HG02870 (cell line): ENCODE measurements at regions not wholly inside any gene's neighbourhood (a gene's known extent, or its start where the extent isn't known, plus 50 kb on each side); places are given as distances from the start of the nearest gene placed in this dataset.
"Not testable (repeated sequence)": the region's sequence is repeated elsewhere in the genome, so short reads cannot be mapped to it uniquely, and the experiment has no call there.

ENCODE experiments used
- ATAC-seq: cut with Tn5 transposase; IDR thresholded peaks from one replicate; pipeline ENCODE4 v1.9.1; 2021; ENCODE audit warnings: mild to moderate bottlenecking, moderate library complexity; ENCODE audit not compliant: unreplicated experiment

DNA sequence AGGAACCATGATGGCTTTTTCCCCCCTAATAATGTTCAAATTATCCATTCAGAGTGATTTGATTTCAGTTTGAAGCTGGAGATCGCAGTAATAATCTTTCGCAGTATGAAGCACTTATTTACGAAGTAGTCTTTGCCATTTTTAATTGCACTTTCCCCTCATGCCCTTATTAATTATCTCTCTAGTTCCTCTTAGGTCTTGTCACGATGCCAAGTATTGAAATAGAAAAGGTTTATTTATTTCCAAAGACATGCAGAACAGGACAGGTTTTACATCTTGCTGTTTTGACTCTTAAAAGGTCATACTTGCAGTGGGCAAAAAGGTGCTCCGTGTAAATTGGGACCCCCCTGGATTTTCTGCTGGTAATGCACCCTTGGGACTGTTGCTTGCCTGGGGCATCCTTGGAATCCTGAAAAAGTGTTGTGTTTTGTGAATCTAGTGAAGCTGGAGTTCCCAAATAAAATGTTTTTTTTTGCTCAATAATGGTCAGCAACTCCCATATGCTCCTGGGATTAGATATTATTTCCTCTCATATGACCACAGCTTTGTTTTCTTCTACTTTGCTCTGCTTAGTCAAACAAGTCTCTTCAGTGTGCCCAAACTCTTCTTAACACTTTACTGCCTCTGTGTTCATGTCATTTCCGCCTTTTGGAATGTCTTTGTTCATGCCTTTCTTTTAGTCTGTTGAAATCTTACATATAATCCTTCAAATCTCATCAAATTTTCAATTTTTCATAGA lies 278.3 kb downstream of the TMEM38B start:
- ATAC-seq = no peak

DNA sequence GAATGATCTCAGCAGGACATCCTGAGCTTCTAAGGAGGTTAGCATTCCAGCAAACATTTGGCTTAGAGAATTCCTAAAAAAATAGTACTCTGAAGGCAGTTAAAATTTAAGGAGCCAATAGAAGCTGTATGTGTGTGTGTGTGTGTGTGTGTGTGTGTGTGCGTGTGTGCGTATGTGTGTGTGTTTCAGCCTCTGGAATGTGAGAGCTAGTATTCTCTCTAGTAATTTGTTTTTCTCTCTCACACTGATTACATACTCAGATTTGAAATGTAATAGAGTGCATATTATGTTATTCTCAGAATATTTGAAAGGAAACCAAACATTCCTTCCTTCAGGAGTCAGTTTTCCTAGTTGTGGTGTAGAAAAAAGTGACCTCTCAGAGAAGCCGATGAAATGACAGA lies 279.6 kb downstream of the TMEM38B start:
- no peak for ATAC-seq

GRCh38 chr9:105975886-105976645 lies 281.7 kb downstream of the TMEM38B start:
- no peak for ATAC-seq

DNA sequence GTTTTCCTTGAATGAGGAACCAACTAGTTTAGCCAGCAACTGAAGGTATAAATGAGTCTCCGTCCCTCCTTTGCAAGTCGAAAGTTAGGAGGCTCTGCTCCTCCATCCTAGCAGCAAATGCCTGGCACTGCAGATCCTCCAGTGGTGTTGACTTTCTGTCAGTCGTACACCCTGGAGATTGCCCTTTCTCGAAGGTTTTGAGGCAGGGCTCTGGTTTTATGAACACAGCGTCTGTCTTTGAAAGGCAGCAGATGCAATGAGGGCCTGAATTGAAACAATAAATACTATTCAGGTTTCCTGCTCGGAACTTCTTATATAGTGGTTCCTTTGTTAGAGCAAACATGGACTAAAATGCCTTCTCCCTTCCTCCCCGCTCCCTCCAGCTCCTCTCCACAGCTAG lies 284.0 kb downstream of the TMEM38B start:
- ATAC-seq = no peak

DNA sequence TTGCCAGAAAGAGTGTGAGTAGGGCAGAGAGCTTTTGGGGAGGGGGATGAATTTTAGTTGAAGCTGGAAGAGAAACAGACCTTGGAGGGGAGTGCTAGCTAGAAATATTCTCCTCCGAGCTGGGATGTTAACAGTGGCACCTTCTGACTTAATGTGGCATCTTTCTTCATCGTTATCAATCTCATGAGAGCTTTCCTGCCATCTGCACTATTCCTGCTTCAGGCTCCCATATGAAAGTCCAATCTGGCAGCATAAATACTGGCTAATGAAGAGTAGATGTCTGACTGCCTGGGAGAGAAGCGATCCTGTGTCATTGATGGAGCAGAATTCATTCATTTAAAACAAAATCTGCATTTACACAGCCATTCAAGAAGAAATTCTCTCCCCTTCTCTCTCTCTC lies 284.5 kb downstream of the TMEM38B start:
- ATAC-seq = no peak

- ATAC-seq = no peak
Observed at GRCh38 chr9:105979290-105979689, 284.9 kb downstream of the TMEM38B start.

GRCh38 chr9:105984714-105985113 lies 290.4 kb downstream of the TMEM38B start:
- ATAC-seq = no peak

GRCh38 chr9:105993116-105993854 lies 298.9 kb downstream of the TMEM38B start:
- ATAC-seq = no peak

- no peak for ATAC-seq
Observed at GRCh38 chr9:105993921-105994715, 299.8 kb downstream of the TMEM38B start.

- no peak for ATAC-seq
Observed at GRCh38 chr9:105994970-105995369, 300.6 kb downstream of the TMEM38B start.

DNA sequence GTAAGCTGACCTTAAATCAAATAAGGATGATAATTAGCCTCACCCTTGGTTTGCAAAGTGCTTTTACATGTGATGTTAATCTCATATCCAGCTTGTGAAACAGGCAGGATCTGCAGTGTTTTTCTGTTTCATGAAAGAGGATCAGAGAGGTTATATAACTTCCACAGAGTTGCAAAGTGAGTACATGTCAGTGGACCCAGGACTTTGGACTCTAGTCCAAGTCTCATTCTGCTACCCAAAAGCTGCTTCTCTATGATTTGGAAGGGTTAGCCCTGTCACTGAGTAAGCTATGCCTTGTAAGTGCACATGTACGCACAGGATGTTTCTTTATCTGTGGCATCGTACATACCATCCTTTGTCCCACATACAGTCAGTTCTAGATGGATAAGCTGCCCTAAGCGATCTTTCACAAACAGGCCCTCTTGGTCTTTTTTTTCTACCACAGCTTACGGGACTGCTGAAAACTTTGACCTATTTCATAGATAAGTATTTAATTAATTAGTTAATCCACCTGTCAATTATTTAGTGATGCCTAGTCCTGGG lies 322.9 kb downstream of the TMEM38B start:
- ATAC-seq = no peak

- no peak for ATAC-seq
Observed at GRCh38 chr9:106019039-106019680, 324.8 kb downstream of the TMEM38B start.

- ATAC-seq = no peak
Observed at GRCh38 chr9:106019702-106020101, 325.4 kb downstream of the TMEM38B start.

GRCh38 chr9:106020186-106020585 lies 325.8 kb downstream of the TMEM38B start:
- no peak for ATAC-seq

- no peak for ATAC-seq
Observed at GRCh38 chr9:106023455-106023854, 329.1 kb downstream of the TMEM38B start.

DNA sequence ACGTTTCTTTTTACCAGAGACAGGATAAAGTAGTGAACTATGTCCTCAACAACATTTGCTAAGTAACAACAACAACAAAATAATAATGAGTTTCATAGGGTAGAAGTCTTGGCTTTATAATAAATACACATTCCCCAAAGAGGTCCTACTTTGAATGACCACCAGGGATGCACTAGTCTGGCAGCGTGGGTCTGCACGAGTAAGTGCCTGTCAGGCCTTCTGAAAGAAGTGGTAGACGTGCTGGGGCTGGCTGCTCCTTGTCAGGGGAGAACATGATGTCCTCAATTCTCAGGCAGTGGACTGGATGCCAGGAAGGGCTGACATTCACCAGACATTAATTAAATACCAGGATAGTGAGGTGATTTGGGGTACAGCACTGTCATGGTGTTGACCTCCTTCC lies 331.1 kb downstream of the TMEM38B start:
- ATAC-seq = no peak

GRCh38 chr9:106030146-106030545 lies 335.8 kb downstream of the TMEM38B start:
- ATAC-seq = not testable (repeated sequence)

GRCh38 chr9:106032978-106033377 lies 338.6 kb downstream of the TMEM38B start:
- no peak for ATAC-seq

DNA sequence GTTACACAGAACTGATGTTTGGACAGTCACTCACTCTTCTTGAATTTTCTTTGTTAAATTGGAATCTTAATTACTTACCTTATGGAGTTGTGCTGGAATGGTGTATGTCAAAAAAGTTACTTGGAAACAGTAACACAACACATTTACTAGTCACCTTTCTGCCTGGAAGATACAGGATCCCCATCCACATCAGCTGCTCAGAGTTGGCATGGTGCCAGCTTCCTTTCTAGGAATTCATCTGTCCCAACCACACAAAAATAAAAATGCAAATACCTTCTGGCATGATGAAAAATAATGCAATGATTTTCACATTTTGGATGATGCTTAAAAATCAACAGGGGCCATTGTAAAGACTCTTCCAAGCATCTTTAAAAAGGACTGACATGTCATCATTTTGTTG lies 341.5 kb downstream of the TMEM38B start:
- ATAC-seq = no peak
